Fibroblast of pulmonary artery (primary cell): ENCODE measurements at regions not wholly inside any gene's neighbourhood (a gene's known extent, or its start where the extent isn't known, plus 50 kb on each side); places are given as distances from the start of the nearest gene placed in this dataset.
"Not testable (repeated sequence)": the region's sequence is repeated elsewhere in the genome, so short reads cannot be mapped to it uniquely, and the experiment has no call there.

ENCODE experiments used
- DNase-seq: peaks from one replicate; pipeline ENCODE4 v3.0.0-alpha.2; 2010; ENCODE audit warnings: low read depth
- H3K4me3 ChIP-seq: replicated peaks from 2 replicates; pipeline ENCODE4 v1.5.1; 2011; ENCODE audit warnings: low read depth, mild to moderate bottlenecking, control low read depth, low read length, moderate library complexity
- TF ChIP-seq, protein P1 (sequence below): IDR thresholded peaks from 2 replicates; pipeline ENCODE4 v1.5.1; 2011; ENCODE audit warnings: mild to moderate bottlenecking, control low read depth, low read length, inconsistent platforms; ENCODE audit errors: missing control alignments

DNA sequence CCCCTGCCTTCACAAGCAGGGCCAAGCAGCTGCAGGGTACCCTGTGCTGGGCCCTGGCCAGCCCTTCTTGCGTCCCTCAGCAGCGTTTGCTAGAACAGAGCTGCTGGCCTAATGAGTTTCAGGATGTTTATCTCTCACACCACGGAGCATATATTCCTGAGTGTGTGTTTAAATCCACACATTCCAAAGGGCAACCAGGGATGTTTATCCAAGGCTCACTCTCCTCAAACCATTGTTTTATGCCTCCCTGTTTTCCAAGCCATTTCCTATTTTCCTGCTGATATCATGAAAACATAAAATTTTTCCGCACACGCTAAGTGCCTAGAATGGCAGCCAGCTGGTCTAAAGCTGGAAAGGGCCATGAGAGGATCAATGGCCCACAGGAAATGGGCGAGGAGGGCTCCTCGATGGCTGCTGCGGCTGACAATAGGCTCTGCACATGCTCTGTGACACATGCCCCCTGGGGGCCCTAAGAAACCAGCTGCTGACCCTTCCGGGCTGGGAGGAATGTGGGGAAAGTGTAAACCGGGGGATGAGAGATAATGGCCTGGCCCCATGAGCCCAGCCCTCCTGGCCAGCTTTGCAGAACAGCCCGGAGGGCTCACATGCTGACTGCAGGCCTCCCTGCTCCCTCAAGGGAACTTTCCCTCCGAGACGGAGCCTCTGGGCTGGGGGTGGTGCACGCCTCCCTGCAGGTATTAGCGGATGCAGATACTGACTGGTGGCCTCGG, 194.0 kb downstream of the NDUFA10 start:
- TF ChIP-seq, protein P1, sequence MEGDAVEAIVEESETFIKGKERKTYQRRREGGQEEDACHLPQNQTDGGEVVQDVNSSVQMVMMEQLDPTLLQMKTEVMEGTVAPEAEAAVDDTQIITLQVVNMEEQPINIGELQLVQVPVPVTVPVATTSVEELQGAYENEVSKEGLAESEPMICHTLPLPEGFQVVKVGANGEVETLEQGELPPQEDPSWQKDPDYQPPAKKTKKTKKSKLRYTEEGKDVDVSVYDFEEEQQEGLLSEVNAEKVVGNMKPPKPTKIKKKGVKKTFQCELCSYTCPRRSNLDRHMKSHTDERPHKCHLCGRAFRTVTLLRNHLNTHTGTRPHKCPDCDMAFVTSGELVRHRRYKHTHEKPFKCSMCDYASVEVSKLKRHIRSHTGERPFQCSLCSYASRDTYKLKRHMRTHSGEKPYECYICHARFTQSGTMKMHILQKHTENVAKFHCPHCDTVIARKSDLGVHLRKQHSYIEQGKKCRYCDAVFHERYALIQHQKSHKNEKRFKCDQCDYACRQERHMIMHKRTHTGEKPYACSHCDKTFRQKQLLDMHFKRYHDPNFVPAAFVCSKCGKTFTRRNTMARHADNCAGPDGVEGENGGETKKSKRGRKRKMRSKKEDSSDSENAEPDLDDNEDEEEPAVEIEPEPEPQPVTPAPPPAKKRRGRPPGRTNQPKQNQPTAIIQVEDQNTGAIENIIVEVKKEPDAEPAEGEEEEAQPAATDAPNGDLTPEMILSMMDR, result no peak
- H3K4me3 ChIP-seq, result no peak overlapping the region
- DNase-seq, result no peak

DNA sequence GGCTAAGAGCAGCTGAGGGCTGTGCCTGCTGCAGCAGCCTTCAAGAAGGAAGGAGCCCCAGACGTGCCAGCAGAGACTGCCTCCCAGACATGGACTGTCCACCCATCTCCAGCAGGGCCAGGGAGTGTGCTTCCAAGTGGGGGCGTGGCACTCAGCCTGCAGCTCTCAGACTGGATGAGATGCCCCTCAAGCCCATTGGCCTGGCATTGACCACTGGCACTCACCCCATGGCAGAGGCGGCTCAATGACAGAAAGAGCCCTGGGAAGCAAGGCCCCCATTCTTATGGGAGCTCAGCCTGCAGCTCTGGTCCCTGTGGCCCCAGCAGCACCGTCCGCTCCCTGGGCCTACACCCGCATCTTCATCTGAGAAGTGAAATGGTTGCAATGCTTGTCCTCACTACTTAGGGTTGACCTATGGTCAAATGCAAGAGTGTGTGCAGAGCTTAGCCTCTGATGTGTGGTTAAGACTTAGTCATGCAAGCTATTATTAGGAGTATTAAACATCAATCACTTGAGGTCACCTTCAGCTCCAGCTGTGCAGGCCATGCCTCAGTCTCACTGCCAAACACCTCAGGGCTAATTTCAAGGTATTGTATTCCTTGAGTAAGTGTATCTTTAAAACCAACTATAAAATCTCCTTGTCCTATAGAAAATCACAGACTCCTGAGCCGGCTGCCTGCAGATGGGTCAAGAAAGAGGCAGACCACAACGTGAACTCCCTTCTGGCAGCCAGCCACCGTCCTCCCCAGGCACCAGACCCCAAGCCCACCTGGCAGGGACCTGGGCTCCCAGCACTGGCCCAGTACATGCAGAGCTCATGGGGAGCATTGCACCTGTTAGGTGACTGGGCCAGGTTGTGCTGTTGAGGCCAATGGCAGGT, 194.8 kb downstream of the NDUFA10 start:
- no peak overlapping the region for H3K4me3 ChIP-seq
- no peak for DNase-seq
- TF ChIP-seq, protein P1, result no peak

DNA sequence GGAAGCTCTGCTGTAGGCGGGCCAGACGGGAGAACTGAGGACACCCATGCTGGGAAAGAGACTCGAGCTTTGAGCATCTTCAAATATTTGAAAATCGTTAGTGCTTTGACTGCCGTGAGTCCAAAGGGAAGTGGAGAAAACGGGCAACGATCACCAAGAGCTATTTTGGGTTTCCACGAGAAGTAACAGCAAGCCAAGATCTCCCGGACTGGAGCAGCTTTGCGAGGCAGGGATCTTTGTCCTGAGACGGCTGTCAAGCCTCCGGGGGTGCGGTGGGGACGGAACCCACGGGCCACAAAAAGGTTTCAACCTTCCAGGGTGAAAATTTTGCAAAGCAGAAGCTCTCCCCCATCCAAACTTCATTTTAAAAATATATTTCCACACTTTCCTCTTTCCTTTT, 195.8 kb downstream of the NDUFA10 start:
- TF ChIP-seq, protein P1, result no peak
- no peak for DNase-seq
- no peak overlapping the region for H3K4me3 ChIP-seq

DNA sequence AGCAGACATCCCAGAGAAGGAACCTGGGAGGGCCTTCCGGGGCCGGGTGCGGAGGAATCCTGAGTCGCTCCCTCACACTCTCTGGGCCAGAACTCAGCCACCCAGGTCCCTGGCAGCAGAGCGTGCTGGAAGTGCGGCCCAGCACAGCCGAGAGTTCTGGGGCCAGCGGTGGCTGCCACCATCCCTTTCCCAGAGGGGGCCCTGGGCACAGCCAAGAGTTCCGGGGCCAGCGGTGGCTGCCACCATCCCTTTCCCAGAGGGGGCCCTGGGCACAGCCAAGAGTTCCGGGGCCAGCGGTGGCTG, 196.2 kb downstream of the NDUFA10 start:
- not testable (repeated sequence) for DNase-seq, H3K4me3 ChIP-seq

DNA sequence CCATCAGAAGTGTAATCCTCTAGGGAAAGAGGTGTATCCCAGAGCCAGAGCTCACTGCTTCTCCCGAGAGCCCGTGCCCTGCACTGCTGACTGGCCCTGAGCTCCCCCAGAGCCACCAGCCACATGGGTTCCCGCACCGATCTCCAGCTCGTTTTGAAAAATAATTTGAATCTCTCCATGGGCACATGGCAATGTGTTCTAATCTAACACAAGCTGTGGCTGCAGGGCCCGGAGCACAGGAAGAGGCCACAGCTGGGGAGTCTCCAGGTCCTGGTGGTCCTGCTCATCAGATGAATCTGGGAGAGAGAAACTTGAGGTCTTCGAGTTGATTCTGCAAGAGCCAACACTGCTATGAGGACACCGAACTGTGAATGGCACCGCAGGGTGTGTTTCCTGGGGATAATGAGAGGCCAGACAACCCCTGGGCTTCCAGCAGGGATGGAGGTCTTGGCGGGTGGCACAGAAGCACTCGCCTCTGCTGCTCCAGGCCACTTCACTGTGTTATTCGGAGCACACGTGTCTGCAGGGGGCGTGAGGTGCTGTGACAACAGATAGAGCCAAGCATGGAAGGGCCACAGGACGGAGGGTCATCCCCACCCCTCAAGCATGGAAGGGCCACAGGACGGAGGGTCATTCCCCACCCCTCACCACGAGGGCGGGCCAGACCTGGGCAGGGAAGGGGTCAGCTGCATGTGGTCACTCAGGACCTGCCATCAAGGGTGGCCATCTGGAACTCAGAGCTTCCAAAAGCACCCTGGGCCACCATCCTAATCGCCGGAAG, 196.8 kb downstream of the NDUFA10 start:
- H3K4me3 ChIP-seq, result no peak overlapping the region
- TF ChIP-seq, protein P1, result no peak
- DNase-seq, result no peak

DNA sequence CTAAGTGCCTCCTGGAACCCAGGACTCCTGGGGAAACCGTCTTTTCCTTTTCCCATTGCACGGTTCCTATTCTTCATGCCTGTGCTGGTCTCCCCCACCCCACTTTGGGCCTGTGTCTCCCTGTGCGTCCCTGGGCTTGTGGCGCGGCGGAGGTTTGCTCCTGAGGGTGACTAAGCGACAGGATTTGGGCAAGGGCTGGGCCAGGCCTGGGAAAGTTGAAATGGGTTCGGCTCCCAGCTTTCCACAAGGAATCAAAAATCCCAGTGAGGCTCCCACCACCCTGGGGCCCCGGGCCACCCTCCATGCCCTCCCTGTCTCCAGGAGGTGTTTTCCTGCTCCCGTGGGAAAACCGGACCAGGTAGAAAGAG, 197.6 kb downstream of the NDUFA10 start:
- DNase-seq, result no peak
- TF ChIP-seq, protein P1, result no peak
- no peak overlapping the region for H3K4me3 ChIP-seq

DNA sequence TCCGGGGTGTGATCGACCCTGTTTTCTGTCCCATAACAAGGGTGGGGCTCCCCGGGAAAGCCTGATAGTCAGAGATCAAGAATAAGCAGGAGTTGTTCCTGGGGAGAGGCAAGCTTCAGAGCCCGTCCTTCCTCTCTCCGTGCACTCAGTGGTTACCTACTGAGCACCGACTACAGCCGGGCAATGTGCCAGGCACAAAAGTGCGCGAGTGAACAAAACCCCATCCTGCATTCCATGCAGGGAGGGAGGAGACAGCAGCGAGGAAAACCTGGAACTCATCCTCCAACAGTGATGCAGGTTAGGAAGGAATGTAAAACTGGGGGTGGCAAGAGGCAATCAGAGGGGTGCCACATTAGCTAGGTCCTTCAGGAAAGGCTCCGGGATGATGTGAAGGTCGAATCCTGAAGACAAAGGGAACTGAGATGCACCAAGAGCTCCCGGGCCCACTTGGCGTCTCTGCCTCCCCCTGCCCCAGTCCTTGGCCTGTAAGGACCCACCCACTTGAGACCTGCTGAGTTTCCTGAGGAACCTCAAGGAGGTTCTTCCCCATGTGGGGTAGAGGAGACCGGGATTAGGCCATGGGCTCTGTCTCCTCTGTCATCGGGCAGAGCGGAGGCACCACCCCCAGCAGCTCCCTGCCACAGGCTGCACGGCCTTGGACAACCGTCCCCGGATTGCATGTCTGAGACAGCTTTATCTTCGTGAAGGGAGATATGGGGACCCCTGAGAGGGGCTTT, 198.2 kb downstream of the NDUFA10 start:
- no peak overlapping the region for H3K4me3 ChIP-seq
- no peak for DNase-seq
- TF ChIP-seq, protein P1, result no peak
